HEK293 (cell line): ENCODE measurements at regions not wholly inside any gene's neighbourhood (a gene's known extent, or its start where the extent isn't known, plus 50 kb on each side); places are given as distances from the start of the nearest gene placed in this dataset.

ENCODE experiments used
- CTCF ChIP-seq: fragments of 450-650 bp; formaldehyde crosslinking; IDR thresholded peaks from 2 replicates; pipeline ENCODE4 v1.5.1; 2016; ENCODE audit warnings: missing biosample characterization, missing genetic modification characterization
- REST ChIP-seq: fragments of 450-650 bp; formaldehyde crosslinking; IDR thresholded peaks from 2 replicates; pipeline ENCODE4 v1.5.1; 2016; ENCODE audit warnings: missing biosample characterization, missing genetic modification characterization
- SP3 ChIP-seq: fragments of 450-650 bp; formaldehyde crosslinking; IDR thresholded peaks from 2 replicates; pipeline ENCODE4 v1.5.1; 2016; ENCODE audit warnings: missing biosample characterization, missing genetic modification characterization
- ZNF221 ChIP-seq: fragments of 450-650 bp; formaldehyde crosslinking; IDR thresholded peaks from 2 replicates; pipeline ENCODE4 v1.5.1; 2017; ENCODE audit warnings: missing biosample characterization, missing genetic modification characterization, borderline replicate concordance
- ZNF639 ChIP-seq: fragments of 450-650 bp; formaldehyde crosslinking; IDR thresholded peaks from 2 replicates; pipeline ENCODE4 v1.5.1; 2016; ENCODE audit warnings: missing biosample characterization, missing genetic modification characterization

- no peak for TF ChIP-seq CTCF (tag by site-specific recombination)
- TF ChIP-seq ZNF221 = no peak
- TF ChIP-seq REST (tag by site-specific recombination) = no peak
- TF ChIP-seq SP3 (tag by site-specific recombination) = no peak
- no peak for TF ChIP-seq ZNF639 (tag by site-specific recombination)
These were observed 377.5 kb downstream of the GPATCH2 start for GRCh38 chr1:217253351-217253750.
